ENCODE measurements at regions not wholly inside any gene's neighbourhood (a gene's known extent, or its start where the extent isn't known, plus 50 kb on each side); places are given as distances from the start of the nearest gene placed in this dataset.

- WGBS, 2 donors (ENCODE audit: low coverage in 1 of 2): 62 to 82% methylated on average over 3 of the region's 3 CpGs
- Histone ChIP-seq H3K27me3 (no peaks in the 10 kb centered on the region), H3K27ac (no peak overlapping the region), H3K9me3 (no peaks in the 10 kb centered on the region), H3K4me1 (peaks cover 0 to 13% (median 5%) of the 10 kb centered on the region in 3 donors), H3K36me3 (no peaks in the 10 kb centered on the region), H3K4me3 (no peak overlapping the region)
- TF ChIP-seq POLR2AphosphoS5 (IDR thresholded peaks at IDR 0.05): no peak
- TF ChIP-seq EP300 (IDR thresholded peaks at IDR 0.05): no peak
- TF ChIP-seq CTCF (IDR thresholded peaks at IDR 0.05): no peak
- TF ChIP-seq POLR2A (IDR thresholded peaks at IDR 0.05): no peak
- no peak for ATAC-seq
Measured at GRCh38 chr7:25569765-25570164, 341.5 kb upstream of the NPVF start.

- Histone ChIP-seq H3K36me3 (no peaks in the 10 kb centered on the region), H3K9me3 (no peaks in the 10 kb centered on the region), H3K4me3 (no peak overlapping the region), H3K4me1 (no peaks in the 10 kb centered on the region), H3K27me3 (no peaks in the 10 kb centered on the region), H3K27ac (no peak overlapping the region)
- TF ChIP-seq POLR2A (IDR thresholded peaks at IDR 0.05) (no peak), POLR2AphosphoS5 (IDR thresholded peaks at IDR 0.05) (no peak), CTCF (IDR thresholded peaks at IDR 0.05) (no peak), EP300 (IDR thresholded peaks at IDR 0.05) (no peak)
- no peak for ATAC-seq
- WGBS, 2 donors (ENCODE audit: low coverage in 1 of 2): 66 to 76% methylated on average over 2 of the region's 2 CpGs
Measured at GRCh38 chr7:25572423-25572822, 344.1 kb upstream of the NPVF start.

GRCh38 chr7:25574828-25575227, 346.5 kb upstream of the NPVF start:
- Histone ChIP-seq H3K9me3 (no peaks in the 10 kb centered on the region), H3K27ac (no peak overlapping the region), H3K4me1 (no peaks in the 10 kb centered on the region), H3K27me3 (no peaks in the 10 kb centered on the region), H3K4me3 (no peak overlapping the region), H3K36me3 (no peaks in the 10 kb centered on the region)
- ATAC-seq: no peak
- TF ChIP-seq EP300 (IDR thresholded peaks at IDR 0.05): no peak
- no peak for TF ChIP-seq CTCF (IDR thresholded peaks at IDR 0.05)
- no peak for TF ChIP-seq POLR2AphosphoS5 (IDR thresholded peaks at IDR 0.05)
- no peak for TF ChIP-seq POLR2A (IDR thresholded peaks at IDR 0.05)

GRCh38 chr7:25575634-25576033, 347.3 kb upstream of the NPVF start:
- Histone ChIP-seq H3K27ac (no peak overlapping the region), H3K9me3 (no peaks in the 10 kb centered on the region), H3K27me3 (no peaks in the 10 kb centered on the region), H3K4me3 (no peak overlapping the region), H3K36me3 (no peaks in the 10 kb centered on the region), H3K4me1 (no peaks in the 10 kb centered on the region)
- ATAC-seq: no peak
- 93 to 94% methylated on average over 4 of the region's 4 CpGs for WGBS, 2 donors (ENCODE audit: low coverage in 1 of 2)
- TF ChIP-seq EP300 (IDR thresholded peaks at IDR 0.05) (no peak), POLR2AphosphoS5 (IDR thresholded peaks at IDR 0.05) (no peak), POLR2A (IDR thresholded peaks at IDR 0.05) (no peak), CTCF (IDR thresholded peaks at IDR 0.05) (no peak)

GRCh38 chr7:25578991-25579777, 350.9 kb upstream of the NPVF start:
- no peaks in the 10 kb centered on the region for H3K36me3 ChIP-seq
- H3K4me3 ChIP-seq: no peak overlapping the region
- no peaks in the 10 kb centered on the region for H3K27me3 ChIP-seq
- WGBS, 2 donors (ENCODE audit: low coverage in 1 of 2): 83 to 87% methylated on average over 2 to 3 of the region's 3 CpGs
- H3K9me3 ChIP-seq: no peaks in the 10 kb centered on the region
- TF ChIP-seq POLR2AphosphoS5 (IDR thresholded peaks at IDR 0.05): no peak
- TF ChIP-seq CTCF (IDR thresholded peaks at IDR 0.05): no peak
- TF ChIP-seq EP300 (IDR thresholded peaks at IDR 0.05): no peak
- no peak for TF ChIP-seq POLR2A (IDR thresholded peaks at IDR 0.05)
- no peak overlapping the region for H3K27ac ChIP-seq
- no peaks in the 10 kb centered on the region for H3K4me1 ChIP-seq
- no peak for ATAC-seq

Data from gastroesophageal sphincter (tissue), 4 donors.